ENCODE measurements at regions not wholly inside any gene's neighbourhood (a gene's known extent, or its start where the extent isn't known, plus 50 kb on each side); places are given as distances from the start of the nearest gene placed in this dataset.

GRCh38 chr6:56869346-56869745 is 85.6 kb upstream of the BEND6 start:
- Histone ChIP-seq H3K79me2 (ENCODE audit: insufficient read depth, low read length) (peaks cover 28% of the 10 kb centered on the region), H3K4me2 (ENCODE audit: low read length) (peak overlapping the region; percentile 62), H3K27me3 (ENCODE audit: insufficient read depth, low read length) (no peaks in the 10 kb centered on the region), H3K27ac (ENCODE audit: low read depth, low read length) (peak overlapping the region; percentile 57), H3K4me1 (ENCODE audit: control insufficient read depth in 1 of 2, insufficient read depth in 2 of 2, low read length in 2 of 2) (peaks cover 55 to 57% of the 10 kb centered on the region in 2 experiments), H3K4me3 (replicated peaks in 1 of 2; ENCODE audit: low read depth in 1 of 2, low read length in 2 of 2) (no peak overlapping the region), H3K9me3 (ENCODE audit: control insufficient read depth in 1 of 2, insufficient read depth in 1 of 2, low read depth in 1 of 2, low read length in 2 of 2) (no peaks in the 10 kb centered on the region), H3K36me3 (ENCODE audit: control insufficient read depth in 1 of 2, insufficient read depth in 2 of 2, low read length in 2 of 2) (no peaks in the 10 kb centered on the region), H2AFZ (ENCODE audit: low read depth, low read length, poor library complexity, severe bottlenecking) (no peak overlapping the region), H4K20me1 (ENCODE audit: insufficient read depth) (no peaks in the 10 kb centered on the region), H3K9me2 (ENCODE audit: insufficient read depth) (no peaks in the 10 kb centered on the region), H3K9ac (ENCODE audit: low read length) (peak overlapping the region; percentile 1)
- DNase-seq (ENCODE audit: low read depth, low spot score), result no peak
- no peak for ATAC-seq
- BruUV-seq (replicated peaks), result no TSS peak
- ChIA-PET CTCF (interaction anchor here (1.5 kb wide), 1 partner anchor 33 kb away, joined by 6 read pairs; no protein-coding TSS in a partner anchor), POLR2A (interaction anchor here (0.8 kb wide), 1 partner anchor 9 kb away, joined by 4 read pairs; no protein-coding TSS in a partner anchor), RAD21 (ENCODE audit: low non-redundant PET in 1 of 2, low total read pairs in 2 of 2, uncharacterized antibody in 2 of 2, unreplicated experiment in 2 of 2) (no interaction called here)
- intact Hi-C loops (cut with micrococcal nuclease), result no loop called here
- TF ChIP-seq SIN3A (IDR thresholded peaks at IDR 0.05; ENCODE audit: low read depth) (no peak), JUND (IDR thresholded peaks at IDR 0.05) (no peak), ZBTB33 (IDR thresholded peaks at IDR 0.05; ENCODE audit: extremely low read depth, insufficient replicate concordance, low read length) (no peak), EZH2 (IDR thresholded peaks at IDR 0.05) (no peak), ELF1 (IDR thresholded peaks at IDR 0.05; ENCODE audit: borderline replicate concordance, low read depth) (no peak)

- ATAC-seq (peak; percentile 51), DNase-seq (ENCODE audit: low read depth, low spot score) (no peak)
- TF ChIP-seq CEBPB (IDR thresholded peaks at IDR 0.05; ENCODE audit: low read depth) (peak; percentile 53; the same call in 1 of the 2 replicates), JUND (IDR thresholded peaks at IDR 0.05) (peak; percentile 67), RAD21 (IDR thresholded peaks at IDR 0.05; ENCODE audit: low read depth) (no peak), ZFX (IDR thresholded peaks at IDR 0.05) (no peak), FOSL1 (IDR thresholded peaks at IDR 0.05; ENCODE audit: low read depth) (peak; percentile 73), SRF (IDR thresholded peaks at IDR 0.05; ENCODE audit: low read depth) (no peak), SP1 (IDR thresholded peaks at IDR 0.05; ENCODE audit: low read depth) (peak; percentile 57)
- Histone ChIP-seq H3K4me2 (ENCODE audit: low read length) (peak overlapping the region; percentile 62), H3K27ac (ENCODE audit: low read depth, low read length) (peak overlapping the region; percentile 57; the same call in 1 of the 2 replicates), H3K9me2 (ENCODE audit: insufficient read depth) (no peaks in the 10 kb centered on the region), H3K36me3 (ENCODE audit: control insufficient read depth in 1 of 2, insufficient read depth in 2 of 2, low read length in 2 of 2) (no peaks in the 10 kb centered on the region), H3K4me3 (replicated peaks in 1 of 2; ENCODE audit: low read depth in 1 of 2, low read length in 2 of 2) (peak overlapping the region in 1 of 2 experiments; percentile 0; a peak in 1 of 4 replicates), H3K9me3 (ENCODE audit: control insufficient read depth in 1 of 2, insufficient read depth in 1 of 2, low read depth in 1 of 2, low read length in 2 of 2) (no peaks in the 10 kb centered on the region), H3K27me3 (ENCODE audit: insufficient read depth, low read length) (no peaks in the 10 kb centered on the region), H2AFZ (ENCODE audit: low read depth, low read length, poor library complexity, severe bottlenecking) (no peak overlapping the region), H3K9ac (ENCODE audit: low read length) (peak overlapping the region; percentile 6), H3K4me1 (ENCODE audit: control insufficient read depth in 1 of 2, insufficient read depth in 2 of 2, low read length in 2 of 2) (peaks cover 62 to 64% of the 10 kb centered on the region in 2 experiments), H3K79me2 (ENCODE audit: insufficient read depth, low read length) (peaks cover 26% of the 10 kb centered on the region), H4K20me1 (ENCODE audit: insufficient read depth) (no peaks in the 10 kb centered on the region)
- ChIA-PET RAD21 (ENCODE audit: low non-redundant PET in 1 of 2, low total read pairs in 2 of 2, uncharacterized antibody in 2 of 2, unreplicated experiment in 2 of 2) (no interaction called here), CTCF (no interaction called here), POLR2A (no interaction called here)
- no TSS peak for BruUV-seq (replicated peaks)
- intact Hi-C loops (cut with micrococcal nuclease), result no loop called here
These were observed 86.2 kb upstream of the BEND6 start for GRCh38 chr6:56868687-56869086.
